Heart left ventricle (tissue), 16 donors: ENCODE measurements at regions not wholly inside any gene's neighbourhood (a gene's known extent, or its start where the extent isn't known, plus 50 kb on each side); places are given as distances from the start of the nearest gene placed in this dataset.
A peak's percentile ranks its signal among the peaks of the same experiment; 100 is the strongest.

ENCODE experiments used
- ATAC-seq, 4 donors: fragments of 200-7000 bp; cut with Tn5 transposase; one replicate each; pipeline ENCODE4 v1.9.1; 2020 to 2022; ENCODE audit warnings: moderate library complexity in 4 of 4, mild to moderate bottlenecking in 3 of 4, moderate number of reproducible peaks in 1 of 4
- DNase-seq, 5 donors: peaks; one replicate each; pipeline ENCODE4 v3.0.0-alpha.2; 2020
- H3K27ac ChIP-seq, 12 donors: fragments of 200-600 bp; sonication (generic) in 4 of 12; one replicate each; pipeline versions ENCODE4 v1.5.0 to v1.8.0; 2016 to 2022; ENCODE audit warnings: mild to moderate bottlenecking in 2 of 12
- H3K27me3 ChIP-seq, 9 donors: fragments of 200-600 bp; sonication (generic) in 2 of 9; one replicate each; pipeline versions ENCODE4 v1.5.1 to v1.8.0; 2016 to 2022; ENCODE audit warnings: mild to moderate bottlenecking in 3 of 9
- H3K36me3 ChIP-seq, 9 donors: fragments of 200-600 bp; sonication (generic) in 2 of 9; one replicate each; pipeline versions ENCODE4 v1.5.0 to v1.8.0; 2018 to 2022; ENCODE audit warnings: mild to moderate bottlenecking in 2 of 9
- H3K4me1 ChIP-seq, 12 donors: fragments of 200-600 bp; sonication (generic) in 4 of 12; one replicate each; pipeline versions ENCODE4 v1.5.0 to v1.8.0; 2016 to 2022; ENCODE audit warnings: mild to moderate bottlenecking in 3 of 12
- H3K4me3 ChIP-seq, 12 donors: fragments of 200-600 bp; sonication (generic) in 4 of 12; one replicate each; pipeline versions ENCODE4 v1.5.0 to v1.8.0; 2017 to 2022; ENCODE audit warnings: mild to moderate bottlenecking in 9 of 12, moderate library complexity in 4 of 12
- H3K9me3 ChIP-seq, 12 donors: fragments of 200-600 bp; sonication (generic) in 4 of 12; one replicate each; pipeline versions ENCODE4 v1.5.0 to v1.8.0; 2016 to 2022; ENCODE audit warnings: mild to moderate bottlenecking in 1 of 12
- CTCF ChIP-seq, 12 donors: fragments of 200-600 bp; sonication (generic) in 4 of 12; IDR thresholded peaks; one replicate each; pipeline versions ENCODE4 v1.5.0 to v1.8.0; 2018 to 2022; ENCODE audit warnings: antibody characterized with exemption in 12 of 12, mild to moderate bottlenecking in 5 of 12
- POLR2A ChIP-seq, 2 donors: fragments of 450-650 bp; IDR thresholded peaks; one replicate each; pipeline ENCODE4 v1.6.1; 2017; ENCODE audit warnings: antibody characterized with exemption in 2 of 2, mild to moderate bottlenecking in 2 of 2, moderate library complexity in 2 of 2
- WGBS, 4 donors: extraction: QIAGEN DNeasy Blood & Tissue Kit in 2 of 4; methylation state at CpG; one replicate each; pipeline versions ENCODE4 v1.1.5 to v1.1.7; 2013 to 2018; 5-methylcytosine and 5-hydroxymethylcytosine counted together
- intact Hi-C, 10 donors: fragments of 100-400 bp; cut with DNase I; formaldehyde crosslinking; loops; one replicate each; pipeline versions ENCODE4 v1.11.1 to v1.14.2; 2022
- donor health status: ischemic (EF 13 %, LVEDD 7.1; RV severe dilation, severe dysfunction).
- donor health status: healthy with polysubstance abuse.
- donor health status: DM: no; HTN: yes; CAD: no.
- donor health status: DM: no; HTN: no; CAD: no.
- donor health status: ischemic (EF 25% LVEDD 6.9; RV normal size, moderate dysfunction).
- donor health status: ischemic (EF 25% LVEDD 5.7; RV mildly dilated, moderate dysfunction).
- donor health status: healthy.
- donor health status: DM: yes; HTN: yes; CAD: no.
- donor health status: ischemic (EF 35%, LVEDD 5.7; RV mildly dilated, moderate dysfunction).
- donor health status: nonischemic (EF 11% LVEDD 7.7; RV severe dilation, severe dysfunction).
- donor health status: DM: yes; HTN: yes; CAD: no.
- donor health status: PGD.
- donor health status: ischemic (EF 29% LVEDD 5.4; RV normal size, mild dysfunction).
- donor health status: nonischemic (EF 23%, LVEDD 6.1; RV moderate dilation, normal function).

GRCh38 chr6:145372671-145373151 lies 362.6 kb downstream of the EPM2A start:
- ATAC-seq, result peak; percentile 98 to 99 (median 98)
- Histone ChIP-seq H3K4me1 (peaks cover 0 to 21% (median 6%) of the 10 kb centered on the region in 12 donors), H3K9me3 (peaks cover 0 to 9% (median 4%) of the 10 kb centered on the region in 12 donors), H3K27ac (peak overlapping the region; percentile 49 to 77 (median 68)), H3K27me3 (no peaks in the 10 kb centered on the region), H3K4me3 (peak overlapping the region in 9 of 12 donors; percentile 10 to 38 (median 30)), H3K36me3 (no peaks in the 10 kb centered on the region)
- intact Hi-C loops, result loop anchor here in 2 of 10 donors (5.0 to 10.0 kb wide), 3 partner anchors 175 to 260 kb away; no protein-coding TSS in a partner anchor
- TF ChIP-seq CTCF (IDR thresholded peaks at IDR 0.05), result no peak
- TF ChIP-seq POLR2A (IDR thresholded peaks at IDR 0.05), result no peak
- DNase-seq, result peak in 4 of 5 donors; percentile 62 to 74 (median 72)
- WGBS, 4 donors, result 15 to 17% (median 15%) methylated on average over 4 of the region's 4 CpGs

GRCh38 chr6:145373826-145374225 lies 361.5 kb downstream of the EPM2A start:
- WGBS, 4 donors, result 59 to 80% (median 66%) methylated on average over 1 of the region's 1 CpG
- peaks cover 0 to 14% (median 5%) of the 10 kb centered on the region in 12 donors for H3K9me3 ChIP-seq
- peak overlapping the region in 7 of 12 donors; percentile 62 to 77 (median 74) for H3K27ac ChIP-seq
- DNase-seq, result no peak
- H3K4me1 ChIP-seq, result peaks cover 0 to 19% (median 6%) of the 10 kb centered on the region in 12 donors
- H3K4me3 ChIP-seq, result no peak overlapping the region
- no peaks in the 10 kb centered on the region for H3K36me3 ChIP-seq
- H3K27me3 ChIP-seq, result no peaks in the 10 kb centered on the region
- no peak for TF ChIP-seq CTCF (IDR thresholded peaks at IDR 0.05)
- TF ChIP-seq POLR2A (IDR thresholded peaks at IDR 0.05), result no peak
- intact Hi-C loops, result loop anchor here in 2 of 10 donors (5.0 to 10.0 kb wide), 3 partner anchors 173 to 258 kb away; no protein-coding TSS in a partner anchor
- ATAC-seq, result no peak

GRCh38 chr6:145374570-145374969 lies 360.8 kb downstream of the EPM2A start:
- Histone ChIP-seq H3K27ac (no peak overlapping the region), H3K27me3 (no peaks in the 10 kb centered on the region), H3K4me1 (peaks cover 0 to 19% (median 6%) of the 10 kb centered on the region in 12 donors), H3K36me3 (no peaks in the 10 kb centered on the region), H3K9me3 (peaks cover 0 to 14% (median 5%) of the 10 kb centered on the region in 12 donors), H3K4me3 (no peak overlapping the region)
- ATAC-seq, result no peak
- DNase-seq, result no peak
- 53 to 84% (median 73%) methylated on average over 1 of the region's 1 CpG for WGBS, 4 donors
- intact Hi-C loops, result loop anchor here in 2 of 10 donors (5.0 to 10.0 kb wide), 3 partner anchors 173 to 258 kb away; no protein-coding TSS in a partner anchor
- TF ChIP-seq POLR2A (IDR thresholded peaks at IDR 0.05) (no peak), CTCF (IDR thresholded peaks at IDR 0.05) (no peak)

- Histone ChIP-seq H3K27me3 (no peaks in the 10 kb centered on the region), H3K9me3 (peaks cover 0 to 14% (median 5%) of the 10 kb centered on the region in 12 donors), H3K4me3 (no peak overlapping the region), H3K4me1 (peaks cover 0 to 19% (median 6%) of the 10 kb centered on the region in 12 donors), H3K27ac (no peak overlapping the region), H3K36me3 (no peaks in the 10 kb centered on the region)
- WGBS, 4 donors, result 83 to 87% (median 85%) methylated on average over 4 of the region's 4 CpGs
- DNase-seq, result no peak
- intact Hi-C loops, result loop anchor here in 1 of 10 donors (10.0 kb wide), 1 partner anchor 229 kb away; no protein-coding TSS in a partner anchor
- TF ChIP-seq CTCF (IDR thresholded peaks at IDR 0.05) (no peak), POLR2A (IDR thresholded peaks at IDR 0.05) (no peak)
- no peak for ATAC-seq
These were observed 359.8 kb downstream of the EPM2A start for GRCh38 chr6:145375502-145375901.
